DMS53 treated with DMSO at 0.1 percent for 48 hours (cell line): ENCODE measurements at regions not wholly inside any gene's neighbourhood (a gene's known extent, or its start where the extent isn't known, plus 50 kb on each side); places are given as distances from the start of the nearest gene placed in this dataset.
"Not testable (repeated sequence)": the region's sequence is repeated elsewhere in the genome, so short reads cannot be mapped to it uniquely, and the experiment has no call there.

Experiments used
- DNase-seq: peaks from one replicate; lab custom pipeline; 2025; ENCODE audit not compliant: unreplicated experiment; lab: John Stamatoyannopoulos, UW

DNA sequence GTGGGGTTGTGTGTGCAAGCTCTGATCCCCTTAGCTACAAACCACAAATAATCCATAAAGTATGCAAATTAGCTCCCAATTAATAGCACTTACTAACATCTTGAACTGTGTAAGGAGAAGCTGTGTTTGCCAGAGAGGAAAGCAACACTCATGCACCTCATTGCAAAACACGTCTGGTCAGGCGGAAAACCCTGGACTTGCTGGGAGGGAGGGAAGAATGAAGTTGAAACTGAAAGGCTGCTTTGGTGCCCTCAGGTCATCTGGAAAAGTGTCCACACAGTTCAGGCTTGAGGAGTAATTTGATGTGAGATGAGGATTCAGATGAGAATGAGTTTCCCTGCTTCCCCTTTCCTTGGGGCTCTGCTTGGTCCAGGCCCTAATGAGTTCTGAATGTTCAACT, 185.5 kb upstream of the ANKRD28 start:
- DNase-seq, result no peak

DNA sequence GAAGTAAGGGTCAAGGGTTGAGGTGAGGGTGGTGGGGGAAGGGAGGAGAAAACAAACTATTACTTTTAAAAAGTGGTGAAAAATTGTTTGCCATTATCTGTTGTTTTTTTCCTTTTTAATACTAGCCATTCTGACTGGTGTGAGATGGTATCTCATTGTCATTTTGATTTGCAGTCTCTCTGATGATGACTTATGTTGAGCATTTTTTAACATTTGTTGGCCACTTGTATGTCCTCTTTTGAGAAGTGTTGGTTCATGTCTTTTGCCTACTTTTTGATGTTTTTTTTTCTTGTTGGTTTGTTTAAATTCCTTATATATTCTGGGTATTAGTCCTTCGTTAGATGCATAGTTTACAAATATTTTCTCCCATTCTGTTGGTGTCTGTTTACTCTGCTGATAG, 185.9 kb upstream of the ANKRD28 start:
- no peak for DNase-seq

DNA sequence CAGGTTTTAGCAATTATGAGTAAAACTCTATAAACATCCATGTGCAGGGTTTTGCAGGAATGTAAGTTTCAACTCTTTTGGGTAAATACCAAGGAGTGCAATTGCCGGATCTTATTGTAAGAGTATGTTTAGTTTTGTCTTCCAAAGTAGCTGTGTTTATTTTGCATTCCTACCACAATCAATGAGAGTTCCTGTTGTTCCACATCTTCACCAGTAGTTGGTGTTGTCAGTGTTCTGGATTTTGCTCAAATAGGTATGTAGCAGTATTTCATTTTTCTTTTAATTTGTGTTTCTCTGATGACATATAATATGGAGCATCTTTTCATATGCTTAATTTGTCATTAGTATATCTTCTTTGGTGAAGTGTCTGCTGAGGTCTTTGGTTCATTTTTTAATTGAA, 185.1 kb upstream of the GALNT15 start:
- DNase-seq, result no peak

DNA sequence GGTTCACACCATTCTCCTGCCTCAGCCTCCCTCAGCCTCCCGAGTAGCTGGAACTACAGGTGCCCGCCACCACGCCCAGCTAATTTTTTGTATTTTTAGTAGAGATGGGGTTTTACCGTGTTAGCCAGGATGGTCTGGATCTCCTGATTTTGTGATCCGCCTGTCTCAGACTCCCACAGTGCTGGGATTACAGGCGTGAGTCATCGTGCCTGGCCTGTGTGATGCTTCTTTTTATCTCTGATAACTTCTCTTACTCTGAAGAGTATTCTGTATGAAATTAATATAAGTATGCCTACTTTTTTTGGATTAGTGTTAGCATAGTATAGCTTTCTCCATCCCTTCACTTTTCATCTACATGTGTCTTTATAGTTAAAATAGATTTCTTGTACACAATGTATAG, 180.8 kb upstream of the GALNT15 start:
- not testable (repeated sequence) for DNase-seq

DNA sequence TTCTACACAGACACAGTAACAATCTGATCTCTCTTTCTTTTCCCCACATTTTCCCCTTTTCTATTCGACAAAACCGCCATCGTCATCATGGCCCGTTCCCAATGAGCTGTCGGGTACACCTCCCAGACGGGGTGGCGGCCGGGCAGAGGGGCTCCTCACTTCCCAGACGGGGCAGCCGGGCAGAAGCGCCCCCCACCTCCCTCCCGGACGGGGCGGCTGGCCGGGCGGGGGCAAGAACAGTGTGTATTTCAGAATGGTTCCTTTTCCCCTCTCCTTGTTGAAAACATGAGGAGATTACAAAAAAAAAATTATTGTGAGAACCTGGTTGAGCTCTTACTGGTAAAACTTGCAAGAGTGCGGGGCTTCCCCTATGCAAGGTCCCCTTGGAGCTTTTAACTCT, 178.0 kb upstream of the GALNT15 start:
- DNase-seq, result not testable (repeated sequence)

DNA sequence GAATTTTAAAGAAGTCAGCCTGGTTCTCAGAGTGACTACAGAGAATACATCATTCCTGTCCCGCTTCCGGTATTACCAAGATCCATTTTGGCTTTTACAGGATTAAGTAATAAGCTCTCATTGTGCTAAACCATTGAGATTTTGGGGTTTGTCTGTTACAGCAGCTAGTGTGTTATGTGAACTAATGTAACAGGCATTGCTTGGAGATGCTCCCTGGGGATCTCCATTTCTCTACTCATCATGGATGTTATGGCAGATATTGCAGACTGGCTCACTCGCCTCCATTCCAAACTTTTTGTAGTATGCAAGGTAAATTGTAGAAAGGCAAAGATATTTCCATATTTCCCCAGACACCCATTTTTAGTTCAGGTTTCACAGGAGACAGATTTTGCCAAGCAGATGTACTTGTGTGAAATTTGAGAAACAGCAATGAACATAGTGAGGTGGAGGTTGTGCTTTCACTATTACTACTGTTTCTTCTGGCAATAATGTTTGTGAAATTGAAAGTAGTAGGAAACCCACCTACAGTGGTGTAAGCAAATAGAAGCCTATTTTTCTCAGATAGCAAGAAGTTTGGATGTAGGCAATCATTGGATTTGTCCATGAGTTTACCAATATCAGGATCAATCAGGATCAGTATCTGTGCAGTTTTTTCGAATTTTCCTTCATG, 177.1 kb upstream of the GALNT15 start:
- no peak for DNase-seq

DNA sequence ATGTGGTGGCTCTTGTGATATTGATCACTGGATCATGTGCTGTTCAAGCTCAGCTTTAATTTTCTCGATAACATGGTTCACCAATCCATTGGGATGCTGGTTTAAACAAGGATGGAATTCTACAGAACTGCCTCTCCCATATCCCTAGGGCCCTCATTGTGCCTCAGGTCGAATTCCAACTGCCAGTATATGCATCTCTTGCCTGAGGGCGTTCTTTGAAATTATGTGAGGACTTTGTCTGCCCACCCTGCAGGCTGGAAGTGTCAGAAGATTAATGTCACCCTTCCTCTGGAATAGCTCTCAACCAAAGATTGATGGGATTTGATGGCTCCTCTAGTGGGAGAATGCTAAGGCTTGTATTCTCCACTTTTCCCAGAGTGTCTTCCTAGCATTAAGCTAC, 175.6 kb upstream of the GALNT15 start:
- DNase-seq, result no peak

DNA sequence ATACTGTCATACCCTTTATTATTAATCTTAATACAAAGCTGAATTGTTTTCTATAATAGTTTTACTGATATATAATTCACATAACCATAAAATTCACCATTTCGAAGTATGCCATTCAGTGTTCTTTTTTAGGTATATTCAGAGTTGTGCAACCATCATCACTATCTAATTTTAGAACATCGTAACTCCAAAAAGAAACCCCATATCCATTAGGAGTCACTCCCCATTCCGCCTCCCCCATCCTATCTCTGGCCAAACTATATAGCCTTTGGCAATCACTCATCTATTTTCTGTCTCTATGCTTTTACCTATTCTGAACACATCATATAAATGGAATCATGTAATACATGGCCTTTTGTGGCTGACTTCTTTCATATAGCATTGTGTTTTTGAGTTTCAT, 169.7 kb upstream of the GALNT15 start:
- DNase-seq, result no peak

DNA sequence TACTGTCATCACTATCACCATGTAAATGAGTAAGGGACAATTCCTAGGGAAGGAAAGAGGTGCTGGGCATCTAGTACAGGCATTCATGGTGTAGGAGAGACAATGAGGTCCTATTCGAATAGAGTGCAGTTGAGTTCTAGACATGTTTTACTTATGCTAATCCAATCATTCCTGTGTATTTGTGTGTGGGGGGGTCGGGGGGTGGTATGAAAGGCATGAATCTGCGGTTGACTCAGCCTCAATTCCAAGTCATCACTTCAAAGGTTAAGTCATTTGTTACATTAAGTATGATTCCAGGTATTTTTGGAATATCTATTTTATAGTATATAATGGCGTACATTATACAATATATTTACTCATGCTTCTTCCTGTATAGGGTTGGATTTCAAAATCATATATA, 163.1 kb upstream of the GALNT15 start:
- no peak for DNase-seq

DNA sequence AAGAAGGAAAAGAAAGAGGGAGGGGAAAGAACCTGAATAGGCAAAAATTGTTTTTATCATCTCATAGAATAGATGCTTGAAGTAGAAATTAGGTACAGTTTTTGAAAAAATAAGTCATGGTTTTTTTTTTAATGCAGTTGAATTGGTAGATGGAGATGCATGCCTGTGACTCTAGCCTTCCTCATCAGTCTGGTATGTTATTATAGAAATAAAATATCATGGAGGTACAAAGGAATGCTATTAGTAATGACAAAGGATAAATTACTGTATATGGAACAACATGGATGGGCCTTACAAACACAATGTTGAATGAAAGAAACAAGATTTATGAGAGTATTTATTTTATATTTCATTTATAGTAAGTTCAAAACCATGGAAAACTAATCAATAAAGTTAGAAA, 162.4 kb upstream of the GALNT15 start:
- DNase-seq, result no peak

DNA sequence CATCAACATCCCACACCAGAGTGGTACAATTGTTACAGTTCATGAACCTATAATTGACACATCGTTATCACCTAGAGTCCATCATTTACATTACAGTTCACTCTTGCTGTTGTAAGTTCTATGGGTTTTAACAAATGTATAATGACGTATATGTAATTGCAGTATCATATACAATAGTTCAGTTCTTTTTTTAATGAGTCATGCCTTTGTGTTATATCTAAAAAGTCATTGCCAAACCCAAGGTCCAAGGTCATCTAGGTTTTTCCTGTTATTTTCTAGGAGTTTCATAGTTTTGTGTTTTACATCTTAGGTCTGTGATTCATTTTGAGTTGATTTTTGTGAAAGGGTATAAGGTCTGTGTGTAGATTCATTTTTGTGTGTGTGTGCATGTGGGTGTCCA, 160.9 kb upstream of the GALNT15 start:
- DNase-seq, result no peak

DNA sequence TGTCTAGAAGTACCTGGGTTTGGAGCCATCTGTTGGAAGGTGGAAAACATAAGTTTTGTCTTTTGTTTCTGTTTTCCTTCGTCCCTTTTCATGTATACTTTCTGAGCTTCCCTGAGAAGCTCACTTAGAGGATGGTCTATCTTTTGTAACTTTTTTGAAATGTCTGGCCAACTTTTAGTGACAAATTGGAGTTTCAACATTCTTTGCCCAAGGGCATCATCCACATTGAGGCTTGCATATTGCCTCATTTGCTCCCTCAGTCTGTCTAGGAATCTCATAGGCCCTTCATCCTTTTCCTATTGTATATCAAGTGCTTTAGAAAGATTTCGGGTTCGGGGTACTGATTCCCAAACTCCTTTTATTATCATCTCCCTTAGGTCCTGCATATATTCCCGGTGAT, 152.7 kb upstream of the GALNT15 start:
- DNase-seq, result not testable (repeated sequence)

DNA sequence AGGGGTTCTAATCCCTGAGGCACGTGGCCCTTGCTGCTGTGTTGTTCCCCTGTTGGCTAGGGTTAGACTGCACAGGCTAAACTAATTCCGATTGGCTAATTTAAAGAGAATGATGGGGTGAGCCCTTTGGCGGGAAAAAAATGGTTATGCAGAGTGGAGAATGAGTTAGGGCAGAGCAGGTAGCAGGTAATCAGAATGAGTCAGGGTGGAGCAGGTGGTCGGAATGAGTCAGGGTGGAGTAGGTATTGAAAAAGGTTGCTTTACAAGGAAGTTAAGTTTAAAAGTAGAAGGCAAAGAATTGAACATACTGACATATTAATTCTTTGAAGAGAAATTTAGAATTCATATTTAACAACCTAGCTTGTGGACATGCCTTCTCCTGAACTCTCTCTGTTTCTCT, 150.6 kb upstream of the GALNT15 start:
- DNase-seq, result not testable (repeated sequence)

DNA sequence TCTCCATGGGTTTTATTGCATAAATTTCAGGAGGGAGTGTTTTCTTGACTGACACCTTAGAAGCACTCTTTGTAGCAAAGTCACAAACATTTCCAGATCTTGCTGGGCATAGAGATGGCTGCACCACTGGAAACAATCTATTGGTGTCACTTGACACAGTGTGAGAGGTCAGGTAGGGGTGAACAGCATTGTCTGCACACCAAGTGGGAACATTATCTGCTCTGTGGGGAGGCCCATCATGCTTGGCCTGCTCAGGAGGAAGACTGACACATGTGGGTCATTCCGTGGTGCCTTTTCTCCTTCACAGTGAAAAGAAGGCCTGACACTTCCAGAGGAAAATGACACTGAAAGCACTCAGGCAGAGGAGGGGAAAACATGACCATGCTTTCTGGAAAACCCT, 149.9 kb upstream of the GALNT15 start:
- DNase-seq, result no peak

DNA sequence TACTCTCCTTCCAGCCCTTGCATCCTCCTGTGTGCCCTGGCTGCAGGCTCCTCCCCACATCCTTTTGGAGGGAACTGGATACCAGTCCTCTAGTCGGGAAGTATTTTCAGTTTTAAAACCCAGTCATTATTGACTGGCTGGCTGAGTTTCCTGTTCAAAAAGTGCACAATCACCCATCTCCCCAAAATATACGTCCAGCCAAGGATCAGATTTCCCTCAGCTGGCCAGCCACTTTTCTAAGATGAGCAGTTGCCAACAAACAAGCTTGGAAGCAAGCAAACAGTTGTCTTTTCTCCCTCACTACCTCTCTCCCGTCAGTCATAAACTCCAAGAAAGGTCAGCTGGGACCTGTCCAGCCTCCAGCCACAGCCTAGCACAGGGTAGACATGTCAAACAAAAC, 147.7 kb upstream of the GALNT15 start:
- no peak for DNase-seq

DNA sequence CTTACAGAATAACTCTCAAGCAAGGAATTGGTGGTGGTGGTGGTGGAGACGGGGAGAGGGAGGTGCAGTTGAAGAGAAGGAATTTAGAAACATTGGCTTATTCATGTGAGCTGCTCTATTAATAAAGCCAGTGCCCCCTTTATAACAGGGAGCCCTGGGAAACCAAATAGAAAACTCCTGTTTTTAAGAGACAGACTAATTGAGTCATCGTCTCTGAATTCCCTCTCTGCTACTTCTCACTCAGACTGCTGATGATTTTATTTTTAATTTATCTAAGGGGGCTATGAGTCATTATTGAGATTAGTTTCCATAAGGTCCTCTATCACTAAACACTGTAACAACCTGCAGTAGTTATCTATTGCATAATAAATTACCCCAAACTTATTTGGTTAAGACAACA, 145.9 kb upstream of the GALNT15 start:
- DNase-seq, result no peak

DNA sequence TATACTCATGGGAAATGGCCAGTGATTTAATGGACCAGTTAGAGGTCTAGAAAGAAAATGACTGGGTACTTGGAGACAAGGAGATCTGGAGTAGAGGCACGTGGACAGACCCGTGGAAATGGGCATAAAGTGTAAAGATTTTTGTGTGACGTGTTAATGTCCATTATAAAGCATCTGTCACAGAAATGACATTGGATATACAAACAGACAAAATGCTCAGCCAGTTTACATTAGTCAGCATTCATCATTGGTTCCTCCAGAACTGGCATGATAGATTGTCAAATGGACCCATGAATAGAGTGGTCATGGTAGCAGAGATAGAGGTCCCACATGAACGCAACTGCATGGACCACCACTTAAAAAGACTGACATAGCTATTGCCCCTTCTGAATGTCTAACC, 144.1 kb upstream of the GALNT15 start:
- DNase-seq, result no peak

DNA sequence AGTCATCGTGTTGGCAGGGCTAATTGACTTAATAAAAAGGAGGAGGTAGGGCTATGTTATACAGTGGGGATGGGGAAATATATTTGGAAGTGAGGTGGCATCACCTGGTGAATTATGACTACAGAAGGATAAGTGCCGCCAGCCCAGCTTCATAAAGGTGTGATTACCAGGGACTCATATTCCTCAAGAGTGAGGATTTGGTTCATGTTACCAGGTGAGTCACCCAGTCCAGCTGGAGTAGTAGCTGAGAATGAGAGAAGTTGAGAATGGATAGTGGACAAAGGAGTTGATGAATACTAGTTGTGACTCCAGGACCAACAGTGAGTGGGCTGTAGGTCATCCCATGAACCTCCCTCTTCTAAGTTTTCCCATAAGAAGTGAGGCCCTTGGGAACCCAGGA, 143.0 kb upstream of the GALNT15 start:
- DNase-seq, result no peak

DNA sequence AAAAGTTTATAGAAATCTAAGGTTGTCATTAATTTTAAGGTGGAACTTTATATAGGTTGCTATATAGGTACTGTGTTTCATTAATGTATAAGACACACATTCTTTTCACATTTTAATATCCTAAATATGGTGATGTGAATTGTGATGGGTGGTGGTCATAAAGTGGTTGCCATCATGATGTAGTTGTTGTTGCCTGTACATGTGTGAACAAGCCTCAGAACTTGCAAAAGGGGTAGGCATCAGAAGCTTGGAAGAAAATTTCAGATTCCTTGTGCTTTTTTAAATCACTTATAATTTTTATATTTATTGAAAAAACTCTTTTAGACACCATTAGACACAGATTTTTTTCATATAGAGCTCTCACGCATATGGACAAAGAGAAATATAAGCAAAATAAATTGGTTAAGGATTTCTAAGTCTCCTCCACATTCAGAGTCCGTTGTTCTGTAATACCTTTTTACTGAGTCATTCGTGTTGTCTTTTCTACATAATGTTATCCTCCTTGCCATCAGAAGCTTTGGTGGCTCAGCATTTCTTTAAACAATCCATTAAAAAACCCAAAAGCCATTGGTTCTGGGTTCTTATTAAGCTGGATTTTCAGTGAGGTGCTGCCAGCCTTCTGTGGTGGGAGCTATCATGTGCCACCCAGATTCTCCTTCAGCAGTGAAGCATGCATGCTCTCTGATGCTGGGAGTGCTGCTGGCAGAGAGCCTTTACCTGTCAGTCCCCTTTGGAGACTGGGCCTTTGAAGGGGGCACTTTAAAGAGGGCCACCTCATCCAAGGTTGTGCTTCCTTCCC, 140.4 kb upstream of the GALNT15 start:
- DNase-seq, result no peak

DNA sequence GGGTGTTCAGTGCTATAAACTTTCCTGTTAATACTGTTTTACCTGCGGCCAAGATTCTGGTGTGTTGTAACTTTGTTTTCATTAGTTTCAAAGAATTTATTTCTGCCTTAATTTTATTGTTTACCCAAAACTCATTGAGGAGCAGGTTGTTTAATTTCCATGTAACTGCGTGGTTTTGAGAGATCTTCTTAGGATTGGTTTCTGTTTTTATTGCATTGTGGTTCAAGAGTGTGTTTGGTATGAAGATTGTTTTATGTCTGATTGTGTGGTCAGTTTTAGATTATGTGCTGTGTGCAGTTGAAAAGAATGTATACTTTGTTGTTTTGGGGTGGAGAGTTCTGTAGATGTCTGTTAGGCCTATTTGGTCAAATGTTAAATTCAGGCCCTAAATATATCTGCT, 133.5 kb upstream of the GALNT15 start:
- no peak for DNase-seq

DNA sequence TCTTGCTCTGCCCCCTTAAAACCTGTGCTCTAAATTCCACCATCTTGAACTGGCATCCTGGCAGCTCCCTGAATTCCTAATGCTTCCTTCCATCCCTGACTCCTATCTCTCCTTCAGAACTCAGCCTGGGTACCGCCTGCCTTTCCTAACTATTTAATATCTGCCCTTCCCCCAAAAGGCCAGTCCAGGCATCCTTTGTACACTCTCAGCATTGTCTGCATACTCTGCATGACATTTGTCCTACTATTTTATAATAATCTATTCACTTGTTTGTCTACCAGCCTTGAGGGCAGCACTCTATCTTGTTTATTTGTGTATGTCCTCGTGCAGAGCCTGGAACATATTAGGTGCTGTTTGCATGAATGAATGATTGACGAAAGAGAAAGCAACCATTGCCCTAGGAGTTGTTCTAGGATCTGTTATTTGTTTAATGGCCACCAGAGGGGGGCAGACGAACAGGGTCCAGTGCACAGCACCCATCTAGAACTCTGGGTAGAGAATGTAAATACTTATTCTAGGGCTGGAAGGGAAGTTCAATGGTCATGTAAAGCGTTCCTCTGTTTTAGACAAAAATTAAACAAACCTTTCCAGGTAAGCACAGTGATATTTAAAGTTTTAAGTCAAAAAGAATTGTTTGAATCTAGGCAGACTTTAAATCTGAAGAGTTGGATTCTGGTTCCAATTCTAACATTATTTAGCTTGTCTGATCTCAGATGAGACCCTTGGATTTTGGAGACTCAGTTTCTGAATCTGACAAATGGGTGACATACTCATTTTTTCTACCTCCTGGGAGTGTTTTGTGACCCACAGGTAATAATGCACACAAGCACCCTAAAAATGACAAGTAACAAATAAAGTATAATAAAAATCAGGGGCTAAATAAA, 125.8 kb upstream of the GALNT15 start:
- no peak for DNase-seq
